SHP77 treated with DMSO at 0.1 percent for 48 hours (cell line): ENCODE measurements at regions not wholly inside any gene's neighbourhood (a gene's known extent, or its start where the extent isn't known, plus 50 kb on each side); places are given as distances from the start of the nearest gene placed in this dataset.

ENCODE experiments used
- DNase-seq: peaks from one replicate; lab custom pipeline; 2025; lab: John Stamatoyannopoulos, UW

- peak; percentile 76 for DNase-seq
These were observed 52.0 kb upstream of the RNU6-8 start for GRCh38 chr14:32254952-32255679.

- DNase-seq: no peak
These were observed 52.7 kb upstream of the RNU6-8 start for GRCh38 chr14:32255789-32256188.

GRCh38 chr14:32256576-32256975, 53.5 kb upstream of the RNU6-8 start:
- DNase-seq: no peak

GRCh38 chr14:32258336-32258993, 55.4 kb upstream of the RNU6-8 start:
- DNase-seq: no peak

GRCh38 chr14:32259368-32260013, 56.4 kb upstream of the RNU6-8 start:
- DNase-seq: peak; percentile 62

GRCh38 chr14:32263939-32264567, 61.0 kb upstream of the RNU6-8 start:
- DNase-seq: no peak

- DNase-seq: no peak
These were observed 62.5 kb upstream of the RNU6-8 start for GRCh38 chr14:32265584-32265983.

- DNase-seq: no peak
These were observed 51.1 kb upstream of the AKAP6 start for GRCh38 chr14:32277998-32278397.
